Endothelial cell of umbilical vein (primary cell): ENCODE measurements at regions not wholly inside any gene's neighbourhood (a gene's known extent, or its start where the extent isn't known, plus 50 kb on each side); places are given as distances from the start of the nearest gene placed in this dataset.

Experiments
- BruUV-seq: library from RNA; stranded (reverse); fragments of 400-500 nt; replicated peaks from 2 replicates; lab custom pipeline; 2021; lab: Mats Ljungman, UMichigan
- CTCF ChIA-PET: fragments of 300-600, 350-600 bp; sonication (Branson Sonifier 250); formaldehyde crosslinking; loops from one replicate; lab custom pipeline; 2021; ENCODE audit warnings: antibody characterized with exemption, inconsistent platforms; lab: Charles Lee
- POLR2A ChIA-PET: fragments of 300-600, 350-600 bp; sonication (Branson Sonifier 250); formaldehyde crosslinking; loops from one replicate; lab custom pipeline; 2021; ENCODE audit warnings: antibody characterized with exemption, inconsistent platforms; lab: Charles Lee
- DNase-seq: peaks from one replicate; pipeline ENCODE4 v3.0.0-alpha.2; 2011; ENCODE audit warnings: low read depth, low spot score
- FAIRE-seq: peaks from 2 replicates; lab custom pipeline; 2011; peaks lifted over from hg19 to GRCh38; lab: Jason Lieb, UNC
- H2AFZ ChIP-seq: 2 replicates; pipeline ENCODE4 v1.6.0; 2012; ENCODE audit warnings: low read depth, low read length, control low read depth, inconsistent platforms
- H3K27ac ChIP-seq: 2 replicates; pipeline ENCODE4 v1.5.1; 2011; ENCODE audit warnings: low read depth, mild to moderate bottlenecking, control low read depth, low read length, moderate library complexity; ENCODE audit not compliant: insufficient read depth
- H3K27me3 ChIP-seq, 2 experiments: 2 replicates each; pipeline versions ENCODE4 v1.6.0 to v1.6.1; 2011; ENCODE audit warnings: low read length in 2 of 2, mixed read lengths in 1 of 2; ENCODE audit not compliant: control insufficient read depth in 2 of 2, insufficient read depth in 2 of 2
- H3K36me3 ChIP-seq, 2 experiments: 2 replicates in 1 of 2; 3 replicates in 1 of 2; pipeline ENCODE4 v1.5.1; 2011; ENCODE audit warnings: low read length in 2 of 2, mild to moderate bottlenecking in 1 of 2, moderate library complexity in 1 of 2; ENCODE audit not compliant: control insufficient read depth in 2 of 2, insufficient read depth in 2 of 2; ENCODE audit errors: extremely low read depth in 1 of 2
- H3K4me1 ChIP-seq: 3 replicates; pipeline ENCODE4 v1.5.1; 2011; ENCODE audit warnings: mild to moderate bottlenecking, low read length; ENCODE audit not compliant: control insufficient read depth, insufficient read depth; ENCODE audit errors: extremely low read depth
- H3K4me2 ChIP-seq: 2 replicates; pipeline ENCODE4 v1.6.1; 2011; ENCODE audit warnings: low read length, control low read depth, mixed read lengths; ENCODE audit not compliant: insufficient read depth
- H3K4me3 ChIP-seq, 3 experiments: fragments of 200-600 bp in 1 of 3; sonication (generic), shearing (Covaris generic) in 1 of 3; replicated peaks in 1 of 3; 2 replicates each; pipeline ENCODE4 v1.5.1; 2011 to 2016; ENCODE audit warnings: control low read depth in 3 of 3, low read length in 3 of 3, mild to moderate bottlenecking in 2 of 3, inconsistent platforms in 1 of 3, low read depth in 1 of 3, moderate library complexity in 1 of 3; ENCODE audit not compliant: insufficient read depth in 1 of 3
- H3K79me2 ChIP-seq: 2 replicates; pipeline ENCODE4 v1.6.0; 2012; ENCODE audit warnings: low read length, inconsistent platforms; ENCODE audit not compliant: control insufficient read depth, insufficient read depth
- H3K9ac ChIP-seq: replicated peaks from 2 replicates; pipeline ENCODE3; 2011; ENCODE audit warnings: low read length, control low read depth; ENCODE audit not compliant: insufficient read depth; ENCODE audit errors: extremely low read depth
- H3K9me1 ChIP-seq: replicated peaks from 3 replicates; pipeline ENCODE4 v1.6.0; 2011; ENCODE audit warnings: mild to moderate bottlenecking, low read length; ENCODE audit not compliant: control insufficient read depth, insufficient read depth; ENCODE audit errors: extremely low read depth
- H3K9me3 ChIP-seq: replicated peaks from 2 replicates; pipeline ENCODE4 v1.5.1; 2012; ENCODE audit warnings: low read length, inconsistent platforms; ENCODE audit not compliant: control insufficient read depth, insufficient read depth
- H4K20me1 ChIP-seq: replicated peaks from 2 replicates; pipeline ENCODE3; 2011; ENCODE audit warnings: mild to moderate bottlenecking, low read length; ENCODE audit not compliant: control insufficient read depth, insufficient read depth; ENCODE audit errors: extremely low read depth
- EZH2 ChIP-seq: IDR thresholded peaks from 2 replicates; pipeline ENCODE4 v1.6.1; 2012; ENCODE audit warnings: borderline replicate concordance, low read depth, mild to moderate bottlenecking, moderate library complexity, low read length, inconsistent platforms; ENCODE audit not compliant: severe bottlenecking
- FOS ChIP-seq: IDR thresholded peaks from 2 replicates; pipeline ENCODE4 v1.6.1; 2011; ENCODE audit warnings: mild to moderate bottlenecking, low read length, moderate library complexity, borderline replicate concordance; ENCODE audit not compliant: insufficient read depth
- GATA2 ChIP-seq: IDR thresholded peaks from 2 replicates; pipeline ENCODE4 v1.7.0; 2011; ENCODE audit warnings: low read depth, mild to moderate bottlenecking, moderate library complexity, mixed read lengths, low read length; ENCODE audit not compliant: insufficient read length, insufficient read depth
- JUN ChIP-seq: IDR thresholded peaks from 2 replicates; pipeline ENCODE4 v1.6.1; 2011; ENCODE audit warnings: borderline replicate concordance, low read depth; ENCODE audit not compliant: insufficient read length, insufficient read depth
- MYC ChIP-seq: IDR thresholded peaks from one replicate; pipeline ENCODE4 v1.6.1; 2011; ENCODE audit warnings: mild to moderate bottlenecking, low read depth, low read length
- POLR2A ChIP-seq: IDR thresholded peaks from 2 replicates; pipeline ENCODE4 v1.6.1; 2012; ENCODE audit warnings: low read depth, mild to moderate bottlenecking, control low read depth, low read length
- POLR2AphosphoS5 ChIP-seq: IDR thresholded peaks from 2 replicates; pipeline ENCODE4 v1.6.1; 2012; ENCODE audit warnings: low read depth, mild to moderate bottlenecking, control low read depth, low read length, moderate library complexity; ENCODE audit not compliant: insufficient read depth
- dilution Hi-C: fragments of 300-500 bp; cut with MboI; formaldehyde crosslinking; loops from one replicate; pipeline ENCODE4 v1.15.0; 2019; ENCODE audit warnings: low sequenced_read_pairs; ENCODE audit not compliant: extremely low pct_ligation_motif_present
- intact Hi-C: fragments of 100-400 bp; cut with micrococcal nuclease; formaldehyde crosslinking; loops from one replicate; pipeline ENCODE4 v1.10.0; 2022
- TF ChIP-seq, protein P1 (sequence below): IDR thresholded peaks from 2 replicates; pipeline ENCODE4 v1.6.1; 2011; ENCODE audit not compliant: insufficient read depth, insufficient read length
- TF ChIP-seq, protein P2 (sequence below), 2 donors: IDR thresholded peaks; 1 replicate in 1 of 2; 2 replicates in 1 of 2; pipeline ENCODE4 v1.5.1; 2011; ENCODE audit warnings: low read length in 2 of 2, mild to moderate bottlenecking in 2 of 2, moderate library complexity in 2 of 2, control low read depth in 1 of 2, inconsistent platforms in 1 of 2, low read depth in 1 of 2; ENCODE audit not compliant: insufficient read depth in 1 of 2; ENCODE audit errors: extremely low read depth in 1 of 2

DNA sequence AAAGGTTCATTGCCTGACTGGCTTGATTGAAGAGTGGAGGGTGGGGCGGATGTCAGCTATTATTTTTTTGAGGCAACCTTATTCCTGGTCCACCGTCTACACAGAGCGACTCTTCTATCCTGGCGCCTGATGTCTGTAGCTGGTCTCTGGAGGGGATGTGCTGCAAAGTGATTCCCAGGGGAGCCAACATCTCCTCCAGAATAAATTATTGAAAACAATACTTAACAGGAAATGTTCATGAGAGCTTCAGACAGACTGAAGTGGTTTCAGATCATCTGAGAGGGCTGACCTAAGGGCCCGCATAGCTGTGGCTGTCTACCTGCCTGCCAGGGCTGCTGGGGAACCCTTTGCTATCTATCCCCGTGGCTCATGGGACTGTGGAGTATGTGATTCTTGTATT is 66.7 kb downstream of the TEX35 start:
- Histone ChIP-seq H3K27me3 (peaks cover 5 to 11% of the 10 kb centered on the region in 2 experiments), H4K20me1 (no peaks in the 10 kb centered on the region), H3K4me3 (no peak overlapping the region), H2AFZ (no peak overlapping the region), H3K9me1 (no peaks in the 10 kb centered on the region), H3K4me2 (no peak overlapping the region), H3K4me1 (no peaks in the 10 kb centered on the region), H3K9ac (no peak overlapping the region), H3K27ac (no peak overlapping the region), H3K36me3 (no peaks in the 10 kb centered on the region), H3K79me2 (no peaks in the 10 kb centered on the region), H3K9me3 (no peaks in the 10 kb centered on the region)
- ChIA-PET POLR2A (no interaction called here), CTCF (no interaction called here)
- DNase-seq (no peak), FAIRE-seq (no peak)
- dilution Hi-C loops (no loop called here), intact Hi-C loops (no loop called here)
- no TSS peak for BruUV-seq
- TF ChIP-seq, protein P1, sequence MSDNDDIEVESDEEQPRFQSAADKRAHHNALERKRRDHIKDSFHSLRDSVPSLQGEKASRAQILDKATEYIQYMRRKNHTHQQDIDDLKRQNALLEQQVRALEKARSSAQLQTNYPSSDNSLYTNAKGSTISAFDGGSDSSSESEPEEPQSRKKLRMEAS: no peak
- TF ChIP-seq POLR2A (no peak), MYC (no peak), EZH2 (no peak), JUN (no peak), GATA2 (no peak), FOS (no peak), POLR2AphosphoS5 (no peak)
- TF ChIP-seq, protein P2, sequence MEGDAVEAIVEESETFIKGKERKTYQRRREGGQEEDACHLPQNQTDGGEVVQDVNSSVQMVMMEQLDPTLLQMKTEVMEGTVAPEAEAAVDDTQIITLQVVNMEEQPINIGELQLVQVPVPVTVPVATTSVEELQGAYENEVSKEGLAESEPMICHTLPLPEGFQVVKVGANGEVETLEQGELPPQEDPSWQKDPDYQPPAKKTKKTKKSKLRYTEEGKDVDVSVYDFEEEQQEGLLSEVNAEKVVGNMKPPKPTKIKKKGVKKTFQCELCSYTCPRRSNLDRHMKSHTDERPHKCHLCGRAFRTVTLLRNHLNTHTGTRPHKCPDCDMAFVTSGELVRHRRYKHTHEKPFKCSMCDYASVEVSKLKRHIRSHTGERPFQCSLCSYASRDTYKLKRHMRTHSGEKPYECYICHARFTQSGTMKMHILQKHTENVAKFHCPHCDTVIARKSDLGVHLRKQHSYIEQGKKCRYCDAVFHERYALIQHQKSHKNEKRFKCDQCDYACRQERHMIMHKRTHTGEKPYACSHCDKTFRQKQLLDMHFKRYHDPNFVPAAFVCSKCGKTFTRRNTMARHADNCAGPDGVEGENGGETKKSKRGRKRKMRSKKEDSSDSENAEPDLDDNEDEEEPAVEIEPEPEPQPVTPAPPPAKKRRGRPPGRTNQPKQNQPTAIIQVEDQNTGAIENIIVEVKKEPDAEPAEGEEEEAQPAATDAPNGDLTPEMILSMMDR (IDR thresholded peaks at IDR 0.05; ENCODE audit: extremely low read depth in 1 of 2, insufficient read depth in 1 of 2, low read depth in 1 of 2, low read length in 2 of 2): no peak
